Hematopoietic multipotent progenitor cell treated with erythropoietin and hydrocortisone succinate and interleukin-3 and kit ligand, for 6 days (in vitro differentiated cells): ENCODE measurements at regions not wholly inside any gene's neighbourhood (a gene's known extent, or its start where the extent isn't known, plus 50 kb on each side); places are given as distances from the start of the nearest gene placed in this dataset.
"Not testable (repeated sequence)": the region's sequence is repeated elsewhere in the genome, so short reads cannot be mapped to it uniquely, and the experiment has no call there.

Experiments
- DNase-seq: peaks from one replicate; pipeline ENCODE4 v3.0.0-alpha.2; 2015

DNA sequence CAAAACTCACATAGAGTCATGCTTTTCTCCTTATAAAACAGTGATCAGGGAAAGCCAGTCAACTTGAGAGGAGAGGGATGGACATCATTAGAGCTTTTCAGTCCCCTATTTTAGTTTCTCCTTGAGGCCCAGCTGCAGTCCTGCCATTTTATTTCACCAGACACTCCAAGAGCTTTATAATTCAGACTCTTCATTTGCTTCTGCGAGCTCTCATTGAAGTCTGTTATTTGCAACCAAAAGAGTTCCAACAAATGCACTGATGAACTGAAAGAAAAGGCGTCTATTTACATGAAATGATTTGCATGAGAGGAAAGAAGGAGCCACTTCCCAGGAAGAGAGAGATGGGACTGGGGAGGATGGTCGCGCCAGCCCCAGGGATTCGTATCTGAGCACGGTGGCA lies 86.8 kb downstream of the NDUFA12 start:
- no peak for DNase-seq

DNA sequence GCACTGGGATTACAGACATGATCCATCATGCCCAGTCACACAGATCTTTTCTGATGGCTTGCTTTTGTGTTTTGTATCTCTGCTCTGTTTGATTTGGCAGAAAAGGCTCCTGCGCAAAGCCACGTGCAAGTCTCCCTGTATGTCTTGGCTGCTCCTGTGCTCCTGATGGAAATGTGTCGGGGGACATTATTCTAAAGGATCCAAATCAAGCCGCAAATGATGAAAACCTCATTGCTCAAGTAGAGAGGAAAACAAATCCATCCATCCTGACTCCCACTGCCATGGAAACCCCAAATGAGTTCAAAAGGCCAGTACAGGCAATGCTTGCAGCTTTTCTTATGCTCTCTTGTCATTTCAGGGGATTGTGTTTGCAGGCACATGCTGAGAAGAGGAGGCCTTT lies 93.8 kb downstream of the NDUFA12 start:
- DNase-seq: no peak

DNA sequence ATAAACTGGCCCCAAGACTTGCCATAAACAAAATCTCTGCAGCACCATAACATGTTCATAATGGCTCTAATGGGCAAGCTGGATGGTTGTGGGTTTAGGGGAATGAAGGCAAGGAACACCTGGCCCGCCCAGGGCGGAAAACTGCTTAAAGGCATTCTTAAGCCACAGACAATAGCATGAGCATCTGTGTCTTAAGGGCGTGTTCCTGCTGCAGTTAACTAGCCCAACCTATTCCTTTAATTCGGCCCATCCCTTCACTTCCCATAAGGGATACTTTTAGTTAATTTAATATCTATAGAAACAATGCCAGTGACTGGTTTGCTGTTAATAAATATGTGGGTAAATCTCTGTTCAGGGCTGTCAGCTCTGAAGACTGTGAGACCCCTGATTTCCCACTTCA lies 97.7 kb downstream of the NDUFA12 start:
- not testable (repeated sequence) for DNase-seq

DNA sequence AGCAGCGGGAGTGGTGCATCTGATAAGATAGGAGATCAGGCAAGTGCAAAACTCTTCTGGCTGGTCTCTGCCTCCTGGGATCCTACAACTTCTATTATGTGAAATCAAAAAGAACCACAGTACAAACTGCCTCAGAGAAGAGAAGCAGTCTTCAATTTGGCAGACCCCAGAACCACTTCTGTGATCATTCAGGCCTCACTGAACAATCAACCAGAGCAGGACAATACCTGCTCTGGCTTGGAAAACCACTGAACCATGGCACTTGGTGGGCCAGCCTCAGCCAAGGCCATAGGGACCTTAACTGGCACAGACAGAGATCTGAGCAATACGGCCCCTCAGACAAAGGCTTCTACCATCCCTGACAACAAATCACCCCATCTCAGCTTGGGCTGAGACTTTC lies 103.0 kb downstream of the NDUFA12 start:
- no peak for DNase-seq

DNA sequence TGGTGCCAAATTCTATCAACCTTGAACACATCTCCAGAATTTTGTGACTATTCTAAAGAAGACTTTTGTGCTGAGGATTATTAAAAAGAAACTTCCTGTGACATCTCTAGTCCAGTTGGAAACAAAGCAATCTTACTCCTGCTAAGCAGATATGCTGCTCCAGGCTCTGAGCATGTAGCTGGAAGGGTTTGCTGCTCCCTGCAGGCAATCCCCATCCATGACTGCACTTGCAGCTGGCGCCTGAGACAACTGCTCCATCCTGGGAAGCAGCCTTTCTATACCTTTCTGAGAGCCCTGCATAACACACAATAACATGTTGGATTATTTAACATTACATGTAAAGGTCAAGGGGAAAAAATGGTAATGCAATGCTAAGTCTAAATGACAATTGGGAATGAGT lies 105.1 kb downstream of the NDUFA12 start:
- no peak for DNase-seq

DNA sequence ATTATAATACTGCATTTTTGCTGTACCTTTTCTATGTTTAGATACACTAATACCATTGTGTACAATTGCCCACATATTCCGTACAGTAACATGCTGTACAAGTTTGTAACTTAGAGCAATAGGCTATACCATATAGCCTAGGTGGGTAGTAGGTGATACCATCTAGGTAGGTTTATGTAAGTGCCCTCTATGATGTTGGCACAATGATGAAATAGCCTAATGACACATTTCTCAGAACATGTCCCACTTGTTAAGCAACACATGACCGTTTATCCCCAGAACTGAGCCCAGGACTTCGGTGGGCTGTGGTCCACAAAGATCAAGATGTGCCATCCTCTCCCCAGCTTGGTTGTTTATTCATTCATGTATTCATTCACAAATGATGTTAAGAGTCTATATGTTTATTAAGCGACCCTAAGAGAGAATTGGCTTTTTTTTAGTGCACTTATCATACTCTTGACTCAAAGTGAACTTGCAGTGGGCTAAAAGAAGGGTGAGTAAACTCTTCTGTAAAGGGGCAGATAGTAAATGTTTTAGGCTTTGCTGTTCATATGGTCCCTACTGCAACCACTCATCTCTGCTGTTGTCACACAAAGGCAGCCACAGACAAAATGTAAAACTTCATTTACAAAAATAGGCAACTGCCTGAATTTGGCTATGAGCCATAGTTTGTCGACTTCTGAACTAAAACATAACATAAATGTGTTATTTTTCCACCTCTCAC lies 110.8 kb downstream of the NDUFA12 start:
- peak; percentile 20 for DNase-seq

DNA sequence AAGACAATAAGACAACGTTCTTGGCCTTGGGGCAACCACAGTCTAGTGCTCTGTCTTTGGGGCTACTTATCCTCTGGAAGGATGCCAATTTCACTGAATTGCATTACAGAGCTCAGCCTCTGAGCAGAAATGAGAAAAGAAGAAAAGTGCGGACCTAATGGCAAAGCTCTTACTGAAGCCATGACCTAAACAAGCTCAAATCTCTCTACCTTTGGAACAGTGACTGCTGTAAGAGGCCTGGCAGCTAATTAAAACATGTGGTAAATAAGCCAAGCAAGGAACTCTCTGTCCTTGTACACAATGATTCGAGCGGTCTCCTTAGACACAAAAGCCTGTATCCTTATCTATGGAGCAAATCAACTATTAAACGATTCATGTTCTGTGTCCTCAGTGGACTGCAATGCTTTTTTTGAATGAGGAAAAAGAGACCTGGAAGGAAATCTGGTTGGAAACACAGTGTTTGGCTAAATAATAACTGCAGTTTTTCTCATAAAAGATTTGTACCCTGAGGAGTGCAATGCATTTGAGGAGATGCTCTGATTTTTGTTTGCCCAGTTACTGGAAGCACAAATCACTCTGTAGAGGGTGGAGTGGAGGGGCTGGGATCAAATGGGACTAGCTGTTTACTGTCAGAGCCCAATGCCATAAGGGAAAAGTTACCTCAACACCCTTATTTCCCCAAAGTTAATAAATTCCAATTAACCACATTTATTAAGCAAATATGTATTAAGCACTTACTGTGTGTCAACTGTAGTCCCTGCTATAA lies 113.9 kb downstream of the NDUFA12 start:
- peak; percentile 31 for DNase-seq

DNA sequence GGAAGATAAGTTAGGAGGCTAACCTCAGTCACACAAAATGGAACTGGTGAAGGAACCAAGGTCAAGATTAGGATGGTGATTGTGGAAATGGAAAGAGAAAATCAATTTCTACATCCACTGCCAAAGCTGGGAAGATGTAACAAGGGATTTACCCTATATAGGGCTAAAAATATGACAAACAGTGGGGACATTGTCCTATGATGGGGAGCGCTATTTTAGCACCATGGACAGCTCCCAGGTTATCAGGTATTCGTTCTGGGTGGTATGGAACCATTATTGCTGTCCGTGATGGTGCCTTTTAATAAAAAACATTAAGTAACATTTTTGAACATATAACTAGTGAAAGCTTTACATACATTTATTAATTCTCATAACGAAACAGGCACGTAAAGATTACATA lies 124.0 kb downstream of the NDUFA12 start:
- DNase-seq: peak; percentile 69

DNA sequence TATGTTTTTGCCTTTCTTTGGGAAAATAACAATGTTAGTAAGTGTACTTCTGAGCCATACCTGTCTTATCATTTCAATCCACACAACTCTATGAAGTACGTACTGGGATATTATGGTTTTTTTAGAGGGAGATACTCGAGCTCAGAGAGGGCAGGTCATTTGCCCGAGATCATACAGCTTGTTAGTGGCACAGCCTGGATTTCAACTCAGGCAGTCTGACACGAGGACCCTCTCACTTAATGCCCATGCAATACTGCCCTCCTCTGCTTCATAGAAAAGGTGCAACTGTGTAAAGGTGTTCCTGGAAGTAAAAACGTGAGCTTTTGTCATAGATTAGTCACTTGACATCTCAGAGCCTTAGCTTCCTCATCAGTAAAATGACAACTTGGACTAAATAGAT lies 128.0 kb downstream of the NDUFA12 start:
- peak; percentile 40 for DNase-seq

DNA sequence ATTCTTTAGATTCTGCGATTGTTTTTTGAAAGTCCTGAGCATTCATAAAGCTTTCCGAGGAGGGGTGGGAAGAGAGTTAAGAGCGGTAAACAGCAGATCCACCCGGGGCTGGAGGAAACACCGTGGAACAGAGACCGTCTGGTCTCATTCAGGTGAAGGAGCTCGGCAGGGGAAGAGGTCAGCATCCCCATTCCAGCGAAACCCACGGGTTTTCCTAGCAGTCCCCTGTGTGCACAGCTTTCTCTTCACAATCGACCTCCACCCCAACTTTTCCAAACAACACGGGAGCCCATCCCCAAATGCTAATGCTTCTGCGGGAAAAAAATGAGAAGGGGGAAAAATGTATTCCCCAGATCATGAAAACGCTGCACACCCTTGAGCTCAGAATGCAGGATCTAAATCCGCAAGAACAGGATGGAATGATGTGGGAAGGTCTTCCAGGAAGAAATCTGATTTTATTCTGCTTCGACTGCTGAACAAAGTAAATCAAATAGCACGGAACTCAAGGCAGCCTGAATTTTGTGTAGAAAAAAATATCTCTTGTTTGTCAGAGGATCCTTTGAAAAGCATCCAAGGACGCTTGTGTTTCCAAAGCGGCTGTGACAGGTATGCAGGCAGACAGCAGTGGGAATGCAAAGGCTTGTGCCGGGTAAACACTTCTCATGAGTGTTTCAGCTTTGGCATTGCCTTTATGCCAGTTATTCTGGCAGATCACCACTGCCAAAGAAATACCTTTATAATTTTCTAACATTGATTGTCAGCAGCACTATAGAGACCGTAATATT lies 128.8 kb downstream of the NDUFA12 start:
- DNase-seq: no peak

DNA sequence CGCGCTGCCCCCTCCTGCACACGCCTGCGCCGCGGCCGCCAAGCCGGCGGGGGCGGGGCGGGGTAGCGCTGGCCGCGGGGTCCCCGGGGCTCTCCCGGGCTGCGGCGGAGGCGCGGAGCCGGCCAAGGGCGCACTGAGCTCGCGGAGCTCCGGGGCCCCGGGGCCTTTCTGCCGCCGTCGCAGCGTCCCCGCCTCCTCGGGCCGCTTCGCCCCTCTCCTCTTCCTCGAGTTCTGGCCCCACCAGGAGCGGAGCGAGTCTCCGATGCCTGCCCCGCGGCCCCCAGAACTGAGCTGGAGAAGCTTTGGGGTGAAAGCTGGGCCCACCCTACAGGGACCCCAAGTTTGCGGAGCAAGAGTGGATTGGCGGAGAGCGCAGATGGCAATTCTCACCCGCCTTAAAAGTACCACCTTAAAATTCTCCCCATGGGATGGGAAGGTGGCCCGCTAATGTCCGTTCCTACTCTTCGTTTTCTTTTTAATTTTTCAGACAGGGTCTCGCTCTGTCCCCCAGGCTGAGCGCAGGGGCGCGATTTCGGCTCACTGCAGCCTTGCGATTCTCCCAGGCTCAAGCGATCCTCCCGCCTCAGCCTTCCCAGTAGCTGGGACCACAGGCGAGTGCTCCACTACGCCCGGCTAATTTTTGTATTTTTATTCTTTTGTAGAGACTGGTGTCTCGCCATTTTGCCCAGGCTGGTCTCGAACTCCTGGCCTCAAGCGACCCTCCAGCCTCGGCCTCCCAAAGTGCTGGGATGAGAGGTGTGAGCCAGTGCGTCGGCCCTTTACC lies 129.6 kb downstream of the NDUFA12 start:
- DNase-seq: no peak

DNA sequence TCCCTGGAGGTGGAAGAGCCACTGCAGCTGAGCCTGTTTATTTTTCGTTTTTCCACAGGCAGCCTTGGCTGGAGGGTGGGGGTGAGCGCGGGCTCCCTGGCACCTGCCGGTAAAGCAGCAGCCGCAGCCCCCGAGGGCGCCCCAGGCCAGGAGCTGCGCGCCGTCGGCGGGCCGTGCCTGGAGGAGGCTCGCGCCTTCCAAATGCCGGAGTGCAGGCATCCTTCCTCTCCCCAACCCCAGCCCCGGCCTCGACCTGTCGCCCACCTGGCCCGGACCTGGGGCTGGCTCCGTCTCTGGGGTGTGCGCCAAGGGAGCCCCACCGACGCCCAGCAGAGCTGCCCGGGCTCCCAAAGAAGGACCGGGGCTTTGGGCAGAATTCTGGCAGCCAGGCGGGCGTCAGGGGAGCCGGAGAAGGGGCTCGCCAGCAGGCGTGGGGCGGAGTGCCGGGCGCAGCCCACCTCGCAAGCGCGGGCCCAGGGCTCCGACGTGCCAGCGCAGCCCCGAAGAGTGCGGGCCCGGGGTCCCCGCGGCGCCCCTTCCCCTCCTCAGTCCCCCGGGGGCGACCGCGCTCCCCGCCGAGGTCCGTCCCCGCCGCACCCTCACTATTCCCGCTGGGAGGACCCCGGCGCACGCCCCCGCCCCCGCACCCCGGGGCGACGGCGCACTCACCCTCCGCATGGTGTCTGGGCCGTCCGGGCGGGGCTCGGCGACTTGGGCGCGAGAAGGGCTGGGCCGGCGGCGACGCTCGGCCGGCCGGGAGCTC lies 130.3 kb downstream of the NDUFA12 start:
- DNase-seq: peak; percentile 26

DNA sequence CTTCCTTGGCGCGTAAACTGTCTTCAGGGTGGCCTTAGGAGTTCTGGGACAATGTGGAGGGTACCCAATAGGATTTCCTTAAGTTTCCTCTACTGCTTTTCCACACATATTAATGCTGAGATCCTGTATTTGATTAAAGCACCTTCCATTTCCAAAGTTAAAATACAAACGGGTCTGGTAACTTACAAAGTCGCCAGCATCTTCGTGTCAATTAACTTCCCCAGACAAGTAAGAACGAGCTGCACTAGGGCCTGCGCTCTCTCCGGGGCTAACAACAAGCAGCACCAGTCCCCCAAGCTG lies 130.9 kb downstream of the NDUFA12 start:
- DNase-seq: no peak

DNA sequence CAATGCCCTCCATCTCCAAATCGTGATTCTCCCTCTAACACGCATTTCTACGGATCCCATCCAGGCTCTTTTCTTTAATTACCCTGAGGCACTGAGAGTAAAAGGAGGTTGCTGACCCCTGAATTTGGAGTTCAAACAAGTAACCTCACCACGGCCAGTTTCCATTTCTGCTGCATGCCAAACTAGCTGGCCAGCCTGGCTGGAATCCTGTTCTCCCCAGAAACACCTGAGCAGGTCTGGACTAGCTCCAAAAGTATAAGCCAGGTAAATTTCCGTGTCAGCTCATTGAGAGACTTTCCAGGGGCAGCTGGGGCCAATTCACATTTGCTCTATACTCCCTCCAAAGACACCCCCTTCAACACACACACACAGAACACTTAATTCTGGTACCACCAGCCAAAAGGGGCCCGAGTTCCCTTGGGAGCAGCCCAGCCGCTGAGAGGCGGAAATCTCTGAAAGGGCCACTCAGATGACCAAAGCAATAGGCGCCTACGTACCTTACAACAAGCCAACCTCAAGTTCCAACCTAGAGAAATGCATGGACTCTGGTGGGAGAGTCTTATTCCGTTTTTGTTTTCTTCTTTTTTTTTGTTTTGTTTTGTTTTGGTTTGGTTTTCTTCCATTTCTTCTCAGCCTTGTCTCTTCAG lies 131.4 kb downstream of the NDUFA12 start:
- DNase-seq: no peak

DNA sequence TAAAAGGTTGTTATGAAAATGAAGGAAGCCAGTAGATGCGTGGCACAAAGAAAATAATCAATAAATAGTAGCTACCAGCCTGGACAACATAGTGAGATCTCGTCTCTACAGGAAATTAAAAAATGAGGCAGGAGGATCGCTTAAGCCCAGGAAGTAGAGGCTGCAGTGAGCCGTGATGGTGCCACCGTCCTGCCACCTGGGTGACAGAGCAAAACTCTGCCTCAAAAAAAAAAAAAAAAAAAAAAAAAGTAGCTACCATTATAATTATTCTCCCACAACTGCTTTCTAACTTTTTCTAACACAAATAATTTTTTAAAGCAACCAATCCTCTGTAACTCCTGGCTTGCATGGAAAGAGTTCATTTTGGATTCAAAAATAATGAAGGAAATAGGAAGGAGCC lies 133.0 kb downstream of the NDUFA12 start:
- DNase-seq: no peak

DNA sequence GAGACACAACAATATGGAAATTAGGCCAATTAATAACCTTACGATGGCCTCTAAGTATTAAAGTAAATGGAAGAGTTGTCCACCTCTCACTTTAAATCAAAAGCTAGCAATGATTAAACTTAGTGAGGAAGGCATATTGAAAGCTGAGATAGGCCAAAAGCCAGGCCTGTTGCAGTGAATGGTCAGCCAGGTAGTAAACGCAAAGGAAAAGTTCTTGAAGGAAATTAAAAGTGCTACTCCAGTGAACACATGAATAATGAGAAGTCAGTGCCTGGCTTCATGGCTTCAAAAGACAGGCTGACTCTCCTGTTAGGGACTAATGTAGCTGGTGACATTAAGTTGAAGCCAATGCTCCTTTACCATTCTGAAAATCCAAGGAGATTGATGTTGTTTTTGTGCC lies 135.3 kb downstream of the NDUFA12 start:
- no peak for DNase-seq

DNA sequence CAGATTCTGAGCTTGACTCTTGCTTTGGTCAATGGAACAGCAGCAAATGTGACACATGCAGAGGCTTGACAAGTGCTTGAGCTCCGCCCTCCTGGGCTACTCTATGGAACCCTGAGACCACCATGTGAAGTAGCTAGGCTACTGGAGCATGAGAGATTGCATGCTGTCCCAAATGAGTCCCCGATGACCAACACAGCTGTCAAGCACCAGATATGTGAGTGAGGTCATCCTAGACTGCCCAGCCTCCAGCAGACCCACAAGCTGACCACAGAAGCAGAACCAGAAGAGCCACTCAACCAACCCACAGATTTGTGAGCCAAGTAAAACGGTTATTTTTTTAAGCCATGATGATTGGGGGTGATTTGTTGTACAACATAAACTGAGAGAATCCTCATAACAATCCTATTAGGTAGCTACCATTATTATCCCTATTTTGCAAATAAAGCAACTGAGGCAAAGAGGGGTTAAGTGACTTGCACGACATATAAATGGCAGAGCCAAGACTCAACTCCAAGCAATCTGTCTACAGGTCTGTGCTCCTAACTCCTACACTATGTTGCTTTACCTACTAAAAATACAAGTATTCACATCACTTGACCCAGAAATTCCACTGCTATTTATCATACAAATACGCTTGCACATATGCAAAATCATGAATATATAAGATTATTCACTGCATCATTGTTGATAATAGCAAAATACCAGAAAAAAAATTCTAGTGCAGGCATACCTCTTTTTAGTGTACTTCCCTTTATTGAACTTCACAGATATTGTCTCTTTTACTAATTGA lies 136.2 kb downstream of the NDUFA12 start:
- no peak for DNase-seq

DNA sequence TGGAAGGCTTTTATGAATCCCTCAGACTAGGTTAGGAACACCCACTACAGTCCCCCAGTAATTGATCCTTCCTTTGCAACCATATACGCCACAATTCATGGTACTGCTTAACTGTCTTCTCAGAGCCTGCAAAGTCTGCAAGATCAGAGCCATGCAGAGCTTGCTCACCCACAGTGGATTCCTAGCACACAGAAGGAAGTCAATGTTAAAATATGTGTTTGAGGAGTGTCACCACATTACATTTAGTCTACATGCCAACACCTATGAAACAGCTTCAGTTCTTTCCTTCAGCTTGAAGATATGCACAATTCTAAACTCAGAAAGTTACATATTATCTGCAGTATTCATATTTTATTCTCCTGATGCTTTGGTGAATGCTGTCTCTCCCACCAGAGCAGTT lies 138.5 kb downstream of the NDUFA12 start:
- no peak for DNase-seq

DNA sequence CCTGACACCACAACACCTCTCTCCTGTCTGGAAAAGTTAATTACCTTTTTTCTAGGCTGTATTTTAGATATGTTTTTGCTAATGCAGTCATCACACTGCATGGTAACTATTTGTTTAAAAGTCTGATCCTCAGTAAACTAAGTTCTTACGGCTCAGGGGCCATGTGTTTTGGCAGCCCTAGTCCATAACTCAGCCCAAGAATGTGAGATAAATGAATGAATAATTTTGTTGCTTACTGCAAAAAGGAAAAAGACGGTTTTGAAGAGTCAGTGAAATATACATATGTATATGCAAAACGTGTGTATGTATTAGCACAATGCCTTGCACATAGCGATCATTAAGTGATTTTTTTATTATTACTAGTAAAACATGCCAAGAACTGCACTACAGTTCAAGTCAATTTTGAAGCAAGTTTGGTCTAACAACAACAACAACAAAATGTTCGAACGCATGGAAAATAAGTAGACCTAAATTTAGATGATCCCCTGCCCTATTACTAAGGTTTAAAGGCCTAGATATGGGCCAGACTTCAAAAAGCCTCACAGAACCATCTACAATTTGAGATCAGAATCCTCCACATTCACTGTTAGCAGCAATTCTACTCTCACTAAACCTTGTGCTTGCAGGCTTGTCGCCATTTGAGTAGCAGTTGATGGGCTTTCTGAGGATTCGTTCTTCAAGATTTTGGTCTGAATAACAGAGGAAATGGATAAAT lies 140.0 kb downstream of the NDUFA12 start:
- DNase-seq: no peak

DNA sequence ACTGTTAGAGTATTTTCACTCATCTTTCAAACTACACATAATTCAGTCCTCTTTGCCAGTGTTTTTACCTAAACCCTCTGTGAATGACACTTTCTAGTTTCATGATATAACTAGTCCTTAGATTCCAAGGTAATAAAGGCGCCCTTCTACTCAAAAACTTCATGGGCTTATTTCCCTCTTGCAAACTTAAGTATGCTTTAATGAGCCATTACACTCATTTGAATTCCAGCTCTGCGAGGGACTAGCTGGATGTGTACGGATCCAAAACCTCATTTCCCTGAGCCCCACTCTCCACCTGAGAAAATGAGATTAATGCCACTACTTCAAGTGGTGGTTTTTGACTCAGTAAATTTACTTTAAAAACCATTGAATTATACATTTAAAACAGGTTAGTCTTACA lies 141.1 kb downstream of the NDUFA12 start:
- no peak for DNase-seq
